H1 (cell line): ENCODE measurements at regions not wholly inside any gene's neighbourhood (a gene's known extent, or its start where the extent isn't known, plus 50 kb on each side); places are given as distances from the start of the nearest gene placed in this dataset.
A peak's percentile ranks its signal among the peaks of the same experiment; 100 is the strongest.

Experiments used
- CTCF ChIA-PET: fragments of 300-600 bp; sonication (Branson Sonifier 250); formaldehyde crosslinking; loops from one replicate; lab custom pipeline; 2021; ENCODE audit not compliant: partially characterized antibody; lab: Charles Lee
- POLR2A ChIA-PET: fragments of 300-600 bp; sonication (Branson Sonifier 250); formaldehyde crosslinking; loops from one replicate; lab custom pipeline; 2021; ENCODE audit warnings: inconsistent platforms; ENCODE audit not compliant: partially characterized antibody; lab: Charles Lee
- DNase-seq, 2 experiments: peaks; one replicate each; pipeline versions ENCODE4 v3.0.0 to v3.0.0-alpha.2; 2010 to 2022; ENCODE audit warnings: low spot score in 2 of 2, low read depth in 1 of 2, mixed read lengths in 1 of 2
- FAIRE-seq: peaks from 2 replicates; lab custom pipeline; 2011; peaks lifted over from hg19 to GRCh38; lab: Jason Lieb, UNC
- H2AFZ ChIP-seq: 2 replicates; pipeline ENCODE4 v1.8.1; 2012; ENCODE audit warnings: low read length, inconsistent platforms
- H2AK5ac ChIP-seq: 2 replicates; pipeline ENCODE4 v1.6.1; 2013; ENCODE audit warnings: low read depth, low read length
- H2BK120ac ChIP-seq: replicated peaks from 2 replicates; pipeline ENCODE3; 2013; ENCODE audit warnings: low read depth, low read length, inconsistent platforms
- H2BK12ac ChIP-seq: 2 replicates; pipeline ENCODE4 v1.6.1; 2013; ENCODE audit warnings: low read depth, low read length
- H2BK15ac ChIP-seq: 2 replicates; pipeline ENCODE4 v1.6.1; 2013; ENCODE audit warnings: low read length
- H2BK20ac ChIP-seq: 2 replicates; pipeline ENCODE4 v1.6.1; 2013; ENCODE audit warnings: low read length
- H2BK5ac ChIP-seq: 2 replicates; pipeline ENCODE4 v1.6.1; 2013; ENCODE audit warnings: low read depth, low read length
- H3K14ac ChIP-seq: 2 replicates; pipeline ENCODE4 v1.6.1; 2013; ENCODE audit warnings: inconsistent platforms; ENCODE audit not compliant: insufficient read length
- H3K18ac ChIP-seq: 2 replicates; pipeline ENCODE4 v1.6.1; 2013; ENCODE audit warnings: low read length; ENCODE audit errors: extremely low read depth
- H3K23ac ChIP-seq: 2 replicates; pipeline ENCODE4 v1.6.1; 2013; ENCODE audit warnings: inconsistent platforms; ENCODE audit not compliant: insufficient read length
- H3K23me2 ChIP-seq: 2 replicates; pipeline ENCODE4 v1.6.1; 2013; ENCODE audit warnings: low read depth, low read length
- H3K27ac ChIP-seq: 2 replicates; pipeline ENCODE4 v1.6.1; 2011; ENCODE audit warnings: low read depth, low read length, inconsistent platforms
- H3K27me3 ChIP-seq, 4 experiments: replicated peaks in 1 of 4; 1 replicate in 1 of 4; 2 replicates in 3 of 4; pipeline versions ENCODE4 v1.6.1 to v1.8.1; 2011 to 2013; ENCODE audit warnings: low read length in 3 of 4, mild to moderate bottlenecking in 3 of 4, inconsistent platforms in 2 of 4, mixed read lengths in 2 of 4, moderate library complexity in 1 of 4; ENCODE audit not compliant: control insufficient read depth in 3 of 4, insufficient read depth in 3 of 4; ENCODE audit errors: extremely low read depth in 1 of 4
- H3K36me3 ChIP-seq, 4 experiments: 2 replicates each; pipeline versions ENCODE4 v1.6.1 to v1.8.1; 2011 to 2013; ENCODE audit warnings: mild to moderate bottlenecking in 4 of 4, low read length in 3 of 4, moderate library complexity in 2 of 4, control low read depth in 1 of 4, inconsistent platforms in 1 of 4; ENCODE audit not compliant: insufficient read depth in 4 of 4, control insufficient read depth in 2 of 4
- H3K4ac ChIP-seq: replicated peaks from 2 replicates; pipeline ENCODE3; 2013; ENCODE audit warnings: low read length, low read depth, mixed read lengths, inconsistent platforms; ENCODE audit not compliant: insufficient read length
- H3K4me1 ChIP-seq, 4 experiments: replicated peaks in 1 of 4; 1 replicate in 1 of 4; 2 replicates in 3 of 4; pipeline versions ENCODE4 v1.6.1 to v1.8.1; 2011 to 2013; ENCODE audit warnings: low read length in 3 of 4, inconsistent platforms in 2 of 4, mixed read lengths in 1 of 4; ENCODE audit not compliant: insufficient read depth in 4 of 4, control insufficient read depth in 3 of 4
- H3K4me2 ChIP-seq, 2 experiments: 2 replicates each; pipeline versions ENCODE4 v1.6.1 to v1.8.1; 2011 to 2013; ENCODE audit warnings: low read depth in 2 of 2, low read length in 2 of 2, control low read depth in 1 of 2, inconsistent platforms in 1 of 2, mild to moderate bottlenecking in 1 of 2; ENCODE audit not compliant: insufficient read depth in 1 of 2
- H3K4me3 ChIP-seq, 4 experiments: fragments of 200-600, 300-600 bp in 1 of 4; sonication (generic), shearing (Covaris generic), sonication (Bioruptor Twin) in 1 of 4; 2 replicates each; pipeline versions ENCODE4 v1.5.1 to v1.8.1; 2011 to 2016; ENCODE audit warnings: low read length in 4 of 4, low read depth in 3 of 4, control low read depth in 2 of 4, inconsistent platforms in 2 of 4, mild to moderate bottlenecking in 2 of 4, mixed read lengths in 1 of 4, moderate library complexity in 1 of 4; ENCODE audit not compliant: insufficient read depth in 2 of 4; ENCODE audit errors: extremely low read depth in 1 of 4
- H3K56ac ChIP-seq: replicated peaks from 2 replicates; pipeline ENCODE3; 2013; ENCODE audit warnings: low read depth, mild to moderate bottlenecking, mixed read lengths, low read length, inconsistent platforms; ENCODE audit not compliant: insufficient read length
- H3K79me1 ChIP-seq: 2 replicates; pipeline ENCODE4 v1.6.1; 2013; ENCODE audit warnings: low read depth, low read length, control low read depth
- H3K79me2 ChIP-seq, 2 experiments: 2 replicates each; pipeline versions ENCODE4 v1.6.1 to v1.8.1; 2012 to 2013; ENCODE audit warnings: low read length in 2 of 2, mild to moderate bottlenecking in 2 of 2, inconsistent platforms in 1 of 2; ENCODE audit not compliant: insufficient read depth in 2 of 2, control insufficient read depth in 1 of 2
- H3K9ac ChIP-seq, 4 experiments: replicated peaks in 1 of 4; 1 replicate in 1 of 4; 2 replicates in 3 of 4; pipeline versions ENCODE4 v1.6.1 to v1.8.1; 2011 to 2013; ENCODE audit warnings: low read depth in 3 of 4, low read length in 3 of 4, control low read depth in 2 of 4, mild to moderate bottlenecking in 2 of 4, moderate library complexity in 2 of 4, inconsistent platforms in 1 of 4; ENCODE audit errors: extremely low read depth in 1 of 4
- H3K9me3 ChIP-seq, 2 experiments: 2 replicates each; pipeline versions ENCODE4 v1.6.1 to v1.8.1; 2012 to 2013; ENCODE audit warnings: mild to moderate bottlenecking in 2 of 2, moderate library complexity in 2 of 2, control low read depth in 1 of 2, inconsistent platforms in 1 of 2, low read depth in 1 of 2, low read length in 1 of 2, mixed read lengths in 1 of 2; ENCODE audit not compliant: insufficient read depth in 2 of 2
- H4K20me1 ChIP-seq, 2 experiments: replicated peaks in 1 of 2; 2 replicates each; pipeline versions ENCODE3 to v1.8.1; 2011 to 2013; ENCODE audit warnings: inconsistent platforms in 2 of 2, low read length in 2 of 2, mild to moderate bottlenecking in 1 of 2; ENCODE audit not compliant: insufficient read depth in 2 of 2, control insufficient read depth in 1 of 2
- H4K5ac ChIP-seq: 2 replicates; pipeline ENCODE4 v1.6.1; 2013; ENCODE audit warnings: low read length, low read depth, mixed read lengths, inconsistent platforms; ENCODE audit not compliant: insufficient read length
- H4K8ac ChIP-seq: 2 replicates; pipeline ENCODE4 v1.8.0; 2013; ENCODE audit warnings: mild to moderate bottlenecking, moderate library complexity, low read length, inconsistent platforms; ENCODE audit not compliant: insufficient read depth; ENCODE audit errors: extremely low read depth
- H4K91ac ChIP-seq: replicated peaks from 2 replicates; pipeline ENCODE3; 2013; ENCODE audit warnings: low read length, mixed read lengths, inconsistent platforms; ENCODE audit not compliant: insufficient read length
- CTBP2 ChIP-seq: IDR thresholded peaks from 2 replicates; pipeline ENCODE4 v1.7.0; 2011; ENCODE audit warnings: borderline replicate concordance, mild to moderate bottlenecking, moderate library complexity, mixed read lengths, low read length; ENCODE audit not compliant: insufficient read depth, insufficient read length
- E2F6 ChIP-seq: IDR thresholded peaks from 2 replicates; pipeline ENCODE4 v1.6.1; 2012; ENCODE audit warnings: inconsistent platforms
- EP300 ChIP-seq, 2 experiments: IDR thresholded peaks; 1 replicate in 1 of 2; 2 replicates in 1 of 2; pipeline ENCODE4 v1.6.1; 2011 to 2012; ENCODE audit warnings: low read depth in 2 of 2, low read length in 2 of 2, mild to moderate bottlenecking in 2 of 2, borderline replicate concordance in 1 of 2, inconsistent platforms in 1 of 2, moderate library complexity in 1 of 2
- HDAC6 ChIP-seq: IDR thresholded peaks from one replicate; pipeline ENCODE4 v1.7.1; 2012; ENCODE audit warnings: low read depth, mild to moderate bottlenecking, inconsistent platforms, low read length, moderate library complexity
- KDM5A ChIP-seq: fragments of 200-600 bp; IDR thresholded peaks from 2 replicates; pipeline ENCODE4 v1.7.1; 2012; ENCODE audit warnings: mild to moderate bottlenecking, low read length, inconsistent platforms, mixed read lengths
- MAX ChIP-seq: IDR thresholded peaks from 2 replicates; pipeline ENCODE4 v1.6.1; 2012; ENCODE audit warnings: inconsistent platforms
- RFX5 ChIP-seq: IDR thresholded peaks from 2 replicates; pipeline ENCODE4 v1.6.1; 2011; ENCODE audit warnings: low read depth, low read length, improper control_type of control experiment, borderline replicate concordance
- RNF2 ChIP-seq: fragments of 200-900, 300-1000 bp; sonication (generic); IDR thresholded peaks from 2 replicates; pipeline ENCODE4 v1.7.1; 2016; ENCODE audit warnings: borderline replicate concordance, low read depth, mild to moderate bottlenecking, antibody characterized with exemption, low read length; ENCODE audit not compliant: poor library complexity, severe bottlenecking; ENCODE audit errors: missing control alignments
- RXRA ChIP-seq: IDR thresholded peaks from 2 replicates; pipeline ENCODE4 v1.6.1; 2011; ENCODE audit warnings: low read depth, mild to moderate bottlenecking, low read length, moderate library complexity; ENCODE audit not compliant: insufficient read depth
- SP1 ChIP-seq: IDR thresholded peaks from 2 replicates; pipeline ENCODE4 v1.6.1; 2011; ENCODE audit warnings: low read depth, low read length
- SUZ12 ChIP-seq: fragments of 200-600 bp; sonication (generic); IDR thresholded peaks from 2 replicates; pipeline ENCODE4 v1.6.1; 2012; ENCODE audit warnings: mild to moderate bottlenecking, inconsistent platforms, low read length, moderate library complexity, mixed read lengths
- TAF1 ChIP-seq: IDR thresholded peaks from 2 replicates; pipeline ENCODE4 v1.6.1; 2011; ENCODE audit warnings: mild to moderate bottlenecking, low read depth, low read length
- TAF7 ChIP-seq: optimal IDR thresholded peaks from 2 replicates; pipeline ENCODE3; 2011; ENCODE audit warnings: low read depth, mild to moderate bottlenecking, inconsistent platforms, low read length, moderate library complexity, borderline replicate concordance
- WGBS, 2 experiments: shearing (Covaris generic) in 1 of 2; methylation state at CpG; one replicate each; pipeline versions ENCODE4 v1.1.6 to v1.1.7; 2013 to 2015; ENCODE audit warnings: low lambda C conversion rate in 2 of 2, mixed read lengths in 2 of 2, inconsistent platforms in 1 of 2, low coverage in 1 of 2, missing lambda C conversion rate in 1 of 2; ENCODE audit not compliant: insufficient replicate concordance in 2 of 2, insufficient coverage in 1 of 2, insufficient read length in 1 of 2; ENCODE audit errors: extremely low coverage in 1 of 2, missing lambda C conversion rate in 1 of 2; 5-methylcytosine and 5-hydroxymethylcytosine counted together

DNA sequence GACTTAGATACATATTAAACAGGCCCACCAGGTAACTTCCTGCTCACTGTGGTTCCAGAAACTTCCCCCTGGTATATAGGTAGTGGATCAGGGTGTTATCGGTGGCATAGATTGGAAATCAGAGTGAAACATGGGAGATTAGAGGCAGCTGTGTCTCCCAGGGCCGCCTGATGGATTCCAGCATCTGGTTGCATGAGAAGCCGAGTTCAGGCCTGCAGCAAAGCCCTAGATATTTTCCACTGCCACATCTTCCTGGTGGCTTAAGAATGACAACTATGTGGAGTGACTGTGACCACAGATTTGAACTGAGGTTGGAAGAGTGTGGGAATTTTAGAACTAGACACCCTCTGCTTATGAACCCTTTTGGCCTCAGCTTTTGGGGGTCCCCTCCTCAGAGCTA, 184.8 kb upstream of the NTF3 start:
- H4K8ac ChIP-seq = no peak overlapping the region
- no peaks in the 10 kb centered on the region for H3K79me2 ChIP-seq
- H2BK15ac ChIP-seq = no peak overlapping the region
- no peak overlapping the region for H3K27ac ChIP-seq
- H3K4me2 ChIP-seq = no peak overlapping the region; a peak in 1 of 4 replicates
- no peak overlapping the region for H2BK120ac ChIP-seq
- CTCF ChIA-PET = no interaction called here
- H3K56ac ChIP-seq = no peak overlapping the region
- peaks cover 3 to 28% (median 19%) of the 10 kb centered on the region in 4 experiments; a peak in 6 of 7 replicates for H3K4me1 ChIP-seq
- no peak overlapping the region for H4K91ac ChIP-seq
- H3K4ac ChIP-seq = no peak overlapping the region
- H2BK5ac ChIP-seq = no peak overlapping the region
- 0 out of 2 replicates have a peak overlapping the region, but pooled peaks have one; percentile 57 for H2AK5ac ChIP-seq
- no peak overlapping the region for H3K9ac ChIP-seq
- no peaks in the 10 kb centered on the region for H3K9me3 ChIP-seq
- H4K20me1 ChIP-seq = no peaks in the 10 kb centered on the region
- POLR2A ChIA-PET = interaction anchor here (1.4 kb wide), 1 partner anchor 10 kb away, joined by 6 read pairs; no protein-coding TSS in a partner anchor
- H3K4me3 ChIP-seq = no peak overlapping the region
- no peak overlapping the region for H3K14ac ChIP-seq
- FAIRE-seq (no peak), DNase-seq (no peak)
- no peak overlapping the region for H2BK12ac ChIP-seq
- no peak for TF ChIP-seq TAF1
- no peak for TF ChIP-seq RNF2
- TF ChIP-seq KDM5A = no peak
- TF ChIP-seq RXRA = no peak
- no peak for TF ChIP-seq CTBP2
- TF ChIP-seq E2F6 = no peak
- TF ChIP-seq HDAC6 = no peak
- no peak for TF ChIP-seq EP300 (IDR thresholded peaks at IDR 0.05; ENCODE audit: borderline replicate concordance in 1 of 2, low read depth in 2 of 2, low read length in 2 of 2)
- no peak for TF ChIP-seq TAF7
- no peak for TF ChIP-seq SUZ12
- no peak for TF ChIP-seq SP1
- no peak for TF ChIP-seq MAX
- TF ChIP-seq RFX5 = no peak
- no peak overlapping the region for H4K5ac ChIP-seq
- no peak overlapping the region for H3K23ac ChIP-seq
- H3K79me1 ChIP-seq = no peaks in the 10 kb centered on the region
- no peaks in the 10 kb centered on the region for H3K36me3 ChIP-seq
- H2AFZ ChIP-seq = no peak overlapping the region
- H3K18ac ChIP-seq = no peak overlapping the region
- no peaks in the 10 kb centered on the region for H3K27me3 ChIP-seq
- 0 out of 2 replicates have a peak, but pooled peaks cover 1% of the 10 kb centered on the region for H3K23me2 ChIP-seq
- H2BK20ac ChIP-seq = no peak overlapping the region
- 88% methylated on average over 3 of the region's 3 CpGs; no CpG with 5 or more reads in 1 of the 2 experiments for WGBS, 2 experiments
